GM18502 (cell line): ENCODE measurements at regions not wholly inside any gene's neighbourhood (a gene's known extent, or its start where the extent isn't known, plus 50 kb on each side); places are given as distances from the start of the nearest gene placed in this dataset.

Experiments used
- ATAC-seq: cut with Tn5 transposase; IDR thresholded peaks from one replicate; pipeline ENCODE4 v1.9.1; 2021; ENCODE audit warnings: mild to moderate bottlenecking; ENCODE audit not compliant: unreplicated experiment, poor library complexity

- ATAC-seq, result no peak
Observed at GRCh38 chr3:64925575-64925974, 237.8 kb upstream of the ADAMTS9 start.

GRCh38 chr3:64924961-64925360, 237.2 kb upstream of the ADAMTS9 start:
- no peak for ATAC-seq

- no peak for ATAC-seq
Observed at GRCh38 chr3:64922213-64922612, 234.4 kb upstream of the ADAMTS9 start.

GRCh38 chr3:64921281-64922065, 233.7 kb upstream of the ADAMTS9 start:
- no peak for ATAC-seq

- no peak for ATAC-seq
Observed at GRCh38 chr3:64919934-64920333, 232.1 kb upstream of the ADAMTS9 start.

GRCh38 chr3:64918989-64919388, 231.2 kb upstream of the ADAMTS9 start:
- ATAC-seq, result no peak

DNA sequence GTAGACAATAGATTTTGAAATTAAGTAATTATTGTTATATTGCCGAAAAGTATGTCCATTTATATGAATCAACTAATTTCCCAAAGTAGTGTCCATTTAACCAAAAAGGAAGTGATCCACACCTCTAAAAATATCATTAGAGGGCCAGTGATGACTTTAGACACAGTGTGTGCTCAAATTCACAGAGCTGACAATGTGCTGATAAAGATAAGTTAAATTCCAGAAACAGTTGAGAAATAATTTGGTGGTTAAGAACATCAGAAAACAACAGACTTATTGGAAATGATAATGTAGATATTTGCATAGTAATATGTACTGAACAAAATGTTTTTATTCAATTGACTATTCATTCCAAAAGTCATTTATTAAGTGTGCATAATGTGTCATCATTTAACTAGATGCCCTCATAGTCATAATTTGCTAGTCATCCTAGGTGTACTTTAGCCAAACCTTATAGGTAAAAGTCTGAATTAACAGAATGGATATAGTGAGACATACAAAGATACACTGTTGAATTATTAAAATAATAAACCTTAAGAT, 230.2 kb upstream of the ADAMTS9 start:
- ATAC-seq, result no peak

DNA sequence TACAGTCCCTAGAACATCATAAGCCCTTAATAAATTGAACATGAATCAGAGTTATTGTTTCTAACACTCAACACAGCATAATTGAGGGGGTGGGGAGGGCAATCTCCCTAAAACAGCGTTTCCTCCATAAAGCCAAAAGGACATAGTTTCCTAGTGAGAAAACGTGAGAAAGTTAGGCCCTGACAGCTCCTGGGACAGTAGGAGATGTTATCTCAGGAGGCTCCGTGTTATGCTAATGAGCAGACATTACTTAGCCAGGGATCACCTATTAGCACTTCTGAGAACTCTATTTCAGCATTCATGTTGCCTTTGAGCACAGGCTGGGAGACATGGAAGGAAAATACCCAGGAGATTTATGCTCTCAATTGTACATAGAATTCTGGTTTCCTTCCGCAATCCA, 229.1 kb upstream of the ADAMTS9 start:
- ATAC-seq, result no peak

- ATAC-seq, result no peak
Observed at GRCh38 chr3:64916192-64916798, 228.5 kb upstream of the ADAMTS9 start.

GRCh38 chr3:64915778-64916177, 228.0 kb upstream of the ADAMTS9 start:
- ATAC-seq, result no peak

- no peak for ATAC-seq
Observed at GRCh38 chr3:64913515-64913914, 225.7 kb upstream of the ADAMTS9 start.

- no peak for ATAC-seq
Observed at GRCh38 chr3:64911138-64911537, 223.3 kb upstream of the ADAMTS9 start.

DNA sequence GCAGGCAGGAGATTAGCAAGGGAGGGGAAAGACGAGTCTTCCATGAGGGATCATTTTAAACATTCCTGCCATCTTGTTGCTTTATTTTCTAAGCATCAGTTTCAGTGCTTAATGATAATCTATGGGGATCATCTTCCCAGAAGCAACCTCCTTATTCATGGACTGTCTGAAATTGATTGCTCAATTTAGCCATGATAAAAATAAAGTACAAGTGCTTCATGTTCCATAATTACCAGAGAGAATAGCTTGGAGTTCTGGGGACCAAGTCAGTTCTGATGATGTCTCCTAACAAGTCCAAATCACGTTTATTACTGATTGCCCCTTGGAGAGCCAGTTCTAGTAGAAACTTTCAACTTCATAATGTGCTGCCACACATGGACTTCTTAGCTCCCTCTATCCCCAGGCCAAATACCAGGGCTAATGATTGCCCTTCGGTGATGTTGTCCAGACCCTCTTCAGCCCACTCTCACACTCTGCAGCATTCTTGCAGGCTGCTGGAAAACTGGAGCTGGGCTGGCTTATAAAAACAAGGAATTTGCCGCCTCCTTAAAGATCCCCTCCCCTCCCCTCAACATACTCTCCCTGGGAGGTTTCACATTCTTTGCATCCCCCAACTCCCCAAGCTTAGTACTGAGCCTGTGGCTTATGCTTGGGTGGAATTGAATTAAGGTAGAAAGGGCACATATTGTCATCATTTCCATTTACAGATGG, 222.1 kb upstream of the ADAMTS9 start:
- no peak for ATAC-seq

DNA sequence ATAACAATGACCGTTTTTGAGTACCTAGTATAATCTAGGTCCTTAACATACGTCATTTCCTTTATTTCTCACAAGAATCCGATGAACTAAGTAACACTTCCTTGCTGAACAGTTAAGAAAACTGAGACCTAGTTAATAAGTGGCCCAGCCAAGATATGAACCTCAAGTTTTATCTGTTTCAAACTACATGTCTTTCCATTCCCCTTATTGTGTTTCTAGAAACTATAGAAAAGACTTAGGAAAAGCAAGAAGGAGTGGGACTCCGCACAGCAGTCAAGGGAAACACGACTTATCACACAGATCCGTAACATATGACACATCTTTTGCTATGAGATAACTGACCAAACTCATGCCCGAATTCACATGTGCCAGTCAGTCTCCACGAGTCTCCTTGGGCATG, 221.2 kb upstream of the ADAMTS9 start:
- ATAC-seq, result no peak

DNA sequence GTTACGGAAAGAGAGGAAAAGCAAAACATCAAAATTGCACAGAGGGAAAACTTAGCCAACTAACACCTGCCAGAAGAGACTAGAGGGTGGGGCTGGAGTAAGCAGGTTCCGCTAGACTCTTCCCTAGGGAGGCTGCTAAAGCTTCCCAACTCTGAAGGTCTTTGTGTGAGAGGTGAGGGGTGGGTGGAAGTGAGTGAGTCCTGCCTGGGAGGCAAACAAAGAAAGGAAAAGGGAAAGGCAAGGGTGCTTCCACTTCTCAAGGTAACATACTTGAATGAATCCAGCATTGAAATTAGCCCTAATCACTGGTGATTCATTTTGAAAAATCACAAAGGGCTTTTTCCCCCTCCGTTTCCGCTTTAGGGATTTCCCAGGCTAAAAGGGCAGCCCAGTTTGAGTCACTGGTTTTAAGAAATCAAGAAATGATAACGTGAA, 220.5 kb upstream of the ADAMTS9 start:
- no peak for ATAC-seq

DNA sequence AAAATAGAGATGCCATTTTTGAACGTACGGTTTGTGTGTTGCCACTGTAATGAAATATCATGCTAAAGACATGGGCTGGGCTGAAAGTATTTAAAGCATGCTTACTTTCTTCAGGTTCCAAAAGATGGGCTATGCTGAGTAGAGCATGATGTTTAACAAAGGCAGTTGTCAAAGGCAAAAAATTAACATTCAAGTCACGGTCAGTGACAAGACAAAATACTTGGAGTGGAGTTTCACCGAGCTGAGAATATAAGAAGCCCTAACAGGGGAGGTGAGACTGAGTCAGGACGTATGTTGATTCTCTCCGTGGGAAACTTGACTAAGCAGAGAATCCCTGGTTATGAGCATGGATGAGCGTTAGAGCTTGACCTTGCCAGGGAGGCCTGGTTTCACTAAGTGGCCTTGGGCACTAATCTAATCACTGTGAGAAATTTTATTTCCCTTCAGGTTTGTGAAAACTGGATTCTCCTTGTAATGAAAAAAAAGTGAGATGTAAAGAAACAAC, 218.2 kb upstream of the ADAMTS9 start:
- ATAC-seq, result no peak

DNA sequence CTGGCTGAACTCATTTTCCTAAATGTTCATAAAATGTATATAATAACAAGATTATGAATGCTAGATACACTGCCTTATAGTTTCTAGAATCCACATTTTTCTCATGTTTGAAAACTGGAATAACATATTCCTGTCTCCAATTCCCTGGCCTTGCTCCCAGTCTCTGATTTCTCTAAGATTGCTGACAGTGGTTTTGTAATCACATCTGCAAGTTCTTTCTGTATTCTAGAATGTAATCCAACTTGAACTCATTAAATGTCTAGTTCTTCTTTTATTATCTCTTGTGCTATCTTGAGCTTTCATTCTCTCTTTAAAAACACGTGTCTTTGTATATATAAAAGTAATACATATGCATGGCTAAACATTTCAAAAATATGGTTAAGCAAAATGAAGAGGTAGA, 215.2 kb upstream of the ADAMTS9 start:
- ATAC-seq, result no peak

GRCh38 chr3:64901986-64902516, 214.3 kb upstream of the ADAMTS9 start:
- no peak for ATAC-seq

DNA sequence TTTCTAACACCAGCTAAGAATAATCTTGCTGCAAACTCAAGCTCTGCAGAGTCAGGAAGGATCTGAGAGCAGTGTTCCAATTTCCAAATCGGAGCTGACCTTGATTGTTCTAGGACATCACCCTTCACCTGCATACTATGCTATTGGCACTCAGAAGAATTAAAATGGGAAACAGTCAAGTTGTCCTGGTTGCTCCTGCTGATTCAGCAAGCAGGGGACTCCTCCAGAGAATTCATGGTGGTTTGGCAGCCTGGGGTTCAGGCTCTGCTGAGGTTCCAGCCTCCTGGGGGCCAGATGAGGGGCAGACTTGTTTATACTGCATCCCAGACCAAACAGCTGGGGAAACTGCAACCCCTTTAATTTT, 213.7 kb upstream of the ADAMTS9 start:
- no peak for ATAC-seq

GRCh38 chr3:64900617-64901521, 213.1 kb upstream of the ADAMTS9 start:
- ATAC-seq, result no peak
